GM18498 (cell line): ENCODE measurements at regions not wholly inside any gene's neighbourhood (a gene's known extent, or its start where the extent isn't known, plus 50 kb on each side); places are given as distances from the start of the nearest gene placed in this dataset.
A peak's percentile ranks its signal among the peaks of the same experiment; 100 is the strongest.
"Not testable (repeated sequence)": the region's sequence is repeated elsewhere in the genome, so short reads cannot be mapped to it uniquely, and the experiment has no call there.

ENCODE experiments used
- ATAC-seq: cut with Tn5 transposase; IDR thresholded peaks from one replicate; pipeline ENCODE4 v1.9.1; 2021; ENCODE audit warnings: mild to moderate bottlenecking, moderate library complexity; ENCODE audit not compliant: unreplicated experiment

DNA sequence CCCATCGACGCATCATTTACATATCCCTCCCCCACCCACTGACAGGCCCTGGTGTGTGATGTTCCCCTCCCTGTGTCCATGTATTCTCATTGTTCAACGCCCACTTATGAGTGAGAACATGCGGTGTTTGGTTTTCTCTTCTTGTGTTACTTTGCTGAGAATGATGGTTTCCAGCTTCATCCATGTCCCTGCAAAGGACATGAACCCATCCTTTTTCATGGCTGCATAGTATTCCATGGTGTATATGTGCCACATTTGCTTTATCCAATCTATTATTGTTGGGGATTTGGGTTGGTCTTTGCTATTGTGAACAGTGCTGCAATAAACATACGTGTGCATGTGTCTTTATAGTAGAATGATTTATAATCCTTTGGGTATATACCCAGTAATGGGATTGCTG, 243.3 kb downstream of the TTC6 start:
- not testable (repeated sequence) for ATAC-seq

DNA sequence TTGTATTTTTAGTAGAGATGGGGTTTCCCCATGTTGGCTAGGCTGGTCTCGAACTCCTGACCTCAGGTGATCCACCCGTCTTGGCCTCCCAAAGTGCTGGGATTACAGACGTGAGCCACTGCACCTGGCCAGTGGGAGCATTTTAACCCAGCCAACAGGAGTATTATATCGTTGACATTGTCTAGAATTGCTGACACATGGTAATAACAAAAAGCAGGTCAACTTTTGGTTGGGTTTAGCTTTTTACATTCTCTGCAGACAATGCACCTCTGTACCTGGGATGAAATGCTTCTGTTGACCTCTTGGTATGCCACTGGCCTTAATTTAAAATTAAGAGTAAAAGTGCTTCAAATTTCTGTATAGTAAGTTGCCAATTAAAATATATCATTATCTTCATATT, 245.6 kb downstream of the TTC6 start:
- not testable (repeated sequence) for ATAC-seq

DNA sequence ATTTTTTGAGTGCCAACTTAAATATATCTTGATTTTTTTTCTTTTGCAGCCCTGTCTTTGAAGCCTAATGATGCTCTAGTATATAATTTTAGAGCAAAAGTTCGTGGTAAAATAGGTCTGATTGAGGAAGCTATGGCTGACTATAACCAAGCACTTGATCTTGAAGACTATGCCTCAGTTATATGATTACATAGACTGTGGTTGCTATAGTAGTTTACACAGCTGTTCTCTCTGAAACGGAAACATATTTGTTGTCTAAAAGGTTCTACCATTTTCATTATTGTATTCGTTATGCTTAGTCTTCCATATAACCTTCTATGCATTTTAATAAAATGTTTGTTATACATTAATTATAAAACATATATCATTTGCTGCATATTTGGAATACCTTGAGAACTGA, 246.7 kb downstream of the TTC6 start:
- no peak for ATAC-seq

DNA sequence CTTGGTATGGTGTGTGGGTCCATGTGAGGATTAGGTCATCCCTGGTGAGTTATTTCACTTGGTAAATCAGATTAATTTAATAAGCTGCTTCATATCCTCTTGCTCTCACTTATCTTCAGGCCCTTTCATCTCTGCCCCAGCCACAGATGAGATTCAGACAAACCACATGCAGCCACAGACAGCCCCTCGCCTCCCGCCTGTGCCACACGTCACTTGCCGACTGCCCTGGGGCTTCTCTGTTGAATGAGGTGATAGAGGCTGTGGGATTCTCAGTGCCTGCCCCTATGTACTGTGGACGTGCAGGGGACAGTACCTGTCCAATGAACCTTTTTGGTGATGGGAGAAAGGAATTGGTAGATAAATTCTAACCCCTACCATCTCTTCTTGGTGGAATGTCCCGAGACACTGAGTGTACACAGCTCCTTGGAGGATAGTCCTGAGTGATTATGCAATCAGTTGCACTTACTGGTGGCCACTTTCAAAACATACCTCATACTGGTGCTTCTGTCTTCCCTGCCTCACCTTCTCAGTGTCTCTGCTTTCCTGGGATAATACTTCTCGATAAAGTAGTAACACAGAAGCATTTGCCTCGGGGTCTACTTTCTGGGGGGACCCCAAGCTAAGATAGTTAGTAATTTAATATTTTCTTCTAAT, 248.7 kb downstream of the TTC6 start:
- no peak for ATAC-seq

DNA sequence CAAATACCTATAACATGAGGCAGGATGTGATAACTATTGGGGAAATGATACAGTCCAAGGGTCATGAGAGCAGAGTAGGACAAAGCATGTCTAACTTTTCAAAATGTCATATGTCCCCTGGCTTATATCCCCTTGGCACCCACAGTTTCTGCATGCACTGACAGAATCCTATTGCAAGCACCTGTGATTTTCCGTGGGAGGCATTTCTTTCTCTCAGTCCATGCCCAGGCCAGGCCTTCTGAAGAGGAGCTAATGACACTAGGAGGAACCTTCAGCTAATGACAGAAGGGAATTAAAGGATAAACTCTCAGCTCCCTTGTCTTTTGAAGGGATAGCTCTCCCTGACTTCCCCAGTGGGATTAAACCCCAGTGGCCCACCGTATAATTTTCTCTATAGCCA, 249.2 kb downstream of the TTC6 start:
- no peak for ATAC-seq

DNA sequence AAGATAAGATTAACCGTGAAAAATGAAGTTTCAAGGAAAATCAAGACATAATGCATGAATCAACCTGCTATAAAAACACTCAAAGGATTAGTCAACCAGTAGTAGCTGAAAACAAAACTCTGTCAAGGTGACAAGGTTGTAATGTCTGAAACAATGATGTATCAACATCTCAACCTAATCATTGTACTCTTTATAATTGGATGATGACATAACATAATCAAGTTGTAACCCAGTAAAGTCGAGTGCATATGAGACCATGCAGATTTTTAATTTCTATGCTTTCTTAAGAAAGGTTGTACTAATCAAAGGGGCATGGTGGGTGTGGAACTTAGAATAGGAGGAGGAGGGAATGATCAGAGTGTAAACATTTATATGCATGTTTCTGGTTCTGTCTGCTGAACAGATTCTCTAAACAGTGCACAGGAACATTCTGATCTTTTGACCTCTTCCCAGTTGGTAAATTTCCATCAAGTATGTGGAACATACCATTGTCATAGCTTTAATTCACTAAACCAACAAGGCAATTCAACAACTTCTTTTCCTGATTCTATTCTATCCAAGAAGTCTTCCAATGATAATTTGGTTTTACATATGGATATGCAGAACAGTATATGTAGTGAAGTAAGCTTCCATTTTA, 253.7 kb downstream of the TTC6 start:
- ATAC-seq: no peak

DNA sequence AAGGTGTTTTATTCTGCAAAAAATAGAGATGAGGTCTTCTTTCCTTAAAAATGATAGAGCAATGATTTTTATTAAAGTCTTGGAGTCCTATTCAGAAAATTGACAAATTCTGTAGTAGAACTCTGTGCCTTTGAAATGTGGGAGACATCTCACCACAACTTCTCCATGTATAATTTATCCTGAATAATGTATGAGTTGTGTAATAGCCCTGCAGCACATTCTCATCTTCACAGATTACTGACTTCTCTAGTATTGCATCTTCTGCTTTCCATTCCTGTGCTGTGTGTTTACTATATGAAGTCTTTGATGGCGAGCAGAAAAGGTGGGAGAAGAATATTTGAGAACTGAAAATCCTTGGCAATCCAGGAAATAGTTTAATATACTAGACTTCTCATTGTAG, 255.6 kb downstream of the TTC6 start:
- ATAC-seq: no peak

DNA sequence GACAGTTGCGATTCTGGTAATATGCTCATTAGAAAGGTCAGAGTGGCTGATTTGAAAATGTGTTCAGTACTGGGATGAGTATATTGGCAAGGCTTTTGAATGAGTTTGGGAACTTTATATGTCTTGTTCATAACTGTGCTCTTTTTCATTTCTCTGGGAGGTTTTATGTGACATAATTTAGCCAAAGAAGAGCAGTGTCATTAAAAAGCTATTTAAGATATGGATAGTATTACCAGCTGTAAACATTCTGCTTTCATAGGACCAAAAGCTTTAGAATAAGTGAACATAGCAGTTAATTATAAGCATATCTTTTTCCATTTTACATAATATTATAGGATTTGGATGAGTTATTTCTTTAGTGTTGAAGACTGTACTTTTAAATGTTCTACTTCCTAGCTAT, 260.4 kb downstream of the TTC6 start:
- no peak for ATAC-seq

DNA sequence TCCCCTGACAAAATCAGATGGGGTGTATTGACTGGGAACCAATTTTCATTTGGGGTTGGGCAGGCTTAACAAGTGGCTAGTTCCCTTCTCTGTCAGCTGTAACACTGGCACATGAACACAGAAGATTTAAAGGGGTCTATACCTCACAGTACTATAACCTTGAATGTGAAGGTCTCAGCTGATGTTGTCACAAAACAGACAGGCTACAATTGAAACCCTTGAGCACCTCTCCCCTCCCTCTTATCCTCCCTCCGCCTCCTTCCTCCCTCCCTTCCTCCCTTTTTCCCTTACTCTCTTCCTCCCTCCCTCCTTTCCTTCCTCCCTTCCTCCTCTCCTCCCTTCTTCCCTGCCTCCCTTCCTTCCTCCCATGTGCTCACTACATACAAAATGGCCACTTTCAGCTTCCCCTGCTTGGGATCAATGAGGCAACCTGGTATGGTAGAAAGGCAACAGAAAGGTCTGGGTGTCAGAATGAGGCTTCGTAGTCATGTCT, 262.4 kb downstream of the TTC6 start:
- ATAC-seq: no peak

DNA sequence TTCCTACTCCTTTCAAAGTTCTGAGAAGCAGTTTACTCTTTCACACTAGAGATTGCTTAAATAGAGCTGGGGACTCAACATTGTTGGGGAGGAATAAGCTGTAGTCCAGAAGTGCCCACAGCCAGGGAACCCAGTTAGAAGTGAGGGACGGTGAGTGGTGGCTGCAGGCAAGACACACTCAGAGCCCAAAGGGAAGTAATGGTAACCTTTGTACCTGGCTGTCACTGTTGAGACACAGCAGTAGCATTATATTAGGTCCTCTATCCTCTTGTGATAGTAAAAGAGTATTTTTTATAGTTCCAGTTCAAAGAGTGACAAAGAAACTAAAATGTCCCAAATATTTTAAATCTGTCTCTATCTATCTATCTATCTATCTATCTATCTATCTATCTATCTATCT, 263.3 kb downstream of the TTC6 start:
- ATAC-seq: no peak

DNA sequence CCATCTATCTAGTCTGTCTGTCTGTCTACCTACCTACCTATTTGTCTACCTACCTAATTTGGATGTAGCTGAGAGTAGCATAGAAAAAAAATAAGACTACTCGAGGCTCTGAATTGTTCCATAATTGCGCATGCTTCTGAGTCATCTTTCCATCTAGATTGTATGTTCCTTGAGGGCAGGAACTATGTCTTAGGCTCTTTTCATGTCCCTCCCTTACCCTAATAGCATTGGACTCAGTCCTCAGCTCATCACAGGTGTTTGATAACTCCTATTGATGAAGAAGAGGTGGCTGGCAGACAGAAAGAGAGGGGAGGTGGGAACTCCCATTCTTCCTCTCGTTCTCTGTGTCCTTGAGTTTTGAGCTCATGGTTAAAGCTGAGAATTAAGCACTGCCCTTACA, 263.7 kb downstream of the TTC6 start:
- no peak for ATAC-seq

DNA sequence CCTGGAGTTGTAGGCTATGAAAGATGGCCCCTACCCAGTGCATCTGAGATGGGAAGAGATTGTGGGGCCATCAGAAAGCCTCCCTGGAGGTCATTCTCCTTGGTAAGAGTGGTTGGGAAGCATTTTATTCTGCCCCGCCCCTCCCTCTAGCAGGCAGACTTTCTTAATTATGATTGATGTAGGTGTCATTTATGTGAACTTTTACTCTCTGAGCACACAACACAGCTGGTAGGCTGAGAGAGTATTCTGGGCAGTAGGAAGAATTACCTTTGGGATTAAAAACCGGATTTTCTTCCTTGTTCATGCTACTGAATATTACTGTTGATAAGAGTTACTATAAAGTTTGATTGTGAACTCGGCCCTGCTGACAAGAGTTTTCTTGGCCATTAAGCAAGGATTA, 266.8 kb downstream of the TTC6 start:
- no peak for ATAC-seq

DNA sequence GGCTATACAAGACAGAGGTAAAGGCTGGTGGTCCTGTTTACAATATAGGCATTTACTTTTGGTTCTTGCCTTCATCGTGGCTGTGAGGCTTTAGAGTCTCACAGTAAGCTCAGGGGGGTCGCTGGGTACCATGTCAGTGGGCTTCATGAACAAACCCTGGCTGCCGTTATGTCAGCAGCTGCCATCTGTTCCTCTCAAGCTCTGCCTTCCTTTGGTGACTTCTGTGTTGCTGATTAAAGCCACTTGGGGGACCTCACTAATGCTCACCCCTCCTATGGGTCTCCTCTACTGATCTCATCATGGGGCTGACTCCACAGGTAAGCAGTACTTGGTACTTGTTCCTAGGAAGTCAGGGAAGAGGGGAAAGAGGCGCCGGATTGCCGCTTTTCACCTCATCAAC, 268.7 kb downstream of the TTC6 start:
- ATAC-seq: no peak

DNA sequence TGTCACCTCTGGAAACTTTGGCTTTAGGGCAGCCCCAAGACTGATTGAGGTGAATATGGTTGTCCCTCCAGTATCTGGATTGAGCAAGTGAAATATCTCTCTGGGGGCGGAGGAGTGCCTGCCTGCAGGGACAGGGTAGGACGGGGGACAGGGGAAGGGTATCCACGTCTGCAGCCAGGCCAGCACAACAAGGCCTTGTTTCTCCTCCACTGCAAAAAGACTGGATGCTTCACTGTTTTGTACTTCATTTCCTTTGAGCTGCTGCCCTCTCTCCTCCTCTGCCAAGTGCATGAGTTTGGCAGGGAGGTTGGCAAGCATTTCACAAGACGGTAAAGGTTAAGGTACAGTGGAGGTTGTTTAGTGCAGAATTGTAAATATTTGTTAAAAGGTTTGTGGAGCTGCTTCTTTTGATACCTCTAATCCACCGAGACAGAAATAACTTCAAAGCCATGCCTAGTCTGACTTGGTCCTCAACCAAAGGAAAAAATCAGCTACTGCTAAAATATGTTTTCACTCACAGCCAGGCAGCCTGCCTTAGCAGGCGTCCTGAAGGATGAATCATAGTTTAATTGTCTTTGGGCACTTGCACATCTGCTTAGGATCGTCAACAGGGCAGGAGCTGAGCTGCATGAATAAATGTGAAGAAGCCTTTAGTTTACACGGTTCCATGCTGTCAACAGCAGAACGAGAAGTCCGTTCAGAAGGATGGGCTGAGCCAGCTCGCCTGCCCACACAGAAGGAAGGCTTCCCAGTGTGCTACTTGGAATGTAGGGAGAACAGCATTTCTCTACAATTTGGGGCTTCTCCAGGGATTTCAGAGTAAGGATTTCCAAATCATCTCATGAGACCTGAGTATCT, 269.7 kb downstream of the TTC6 start:
- ATAC-seq: no peak

DNA sequence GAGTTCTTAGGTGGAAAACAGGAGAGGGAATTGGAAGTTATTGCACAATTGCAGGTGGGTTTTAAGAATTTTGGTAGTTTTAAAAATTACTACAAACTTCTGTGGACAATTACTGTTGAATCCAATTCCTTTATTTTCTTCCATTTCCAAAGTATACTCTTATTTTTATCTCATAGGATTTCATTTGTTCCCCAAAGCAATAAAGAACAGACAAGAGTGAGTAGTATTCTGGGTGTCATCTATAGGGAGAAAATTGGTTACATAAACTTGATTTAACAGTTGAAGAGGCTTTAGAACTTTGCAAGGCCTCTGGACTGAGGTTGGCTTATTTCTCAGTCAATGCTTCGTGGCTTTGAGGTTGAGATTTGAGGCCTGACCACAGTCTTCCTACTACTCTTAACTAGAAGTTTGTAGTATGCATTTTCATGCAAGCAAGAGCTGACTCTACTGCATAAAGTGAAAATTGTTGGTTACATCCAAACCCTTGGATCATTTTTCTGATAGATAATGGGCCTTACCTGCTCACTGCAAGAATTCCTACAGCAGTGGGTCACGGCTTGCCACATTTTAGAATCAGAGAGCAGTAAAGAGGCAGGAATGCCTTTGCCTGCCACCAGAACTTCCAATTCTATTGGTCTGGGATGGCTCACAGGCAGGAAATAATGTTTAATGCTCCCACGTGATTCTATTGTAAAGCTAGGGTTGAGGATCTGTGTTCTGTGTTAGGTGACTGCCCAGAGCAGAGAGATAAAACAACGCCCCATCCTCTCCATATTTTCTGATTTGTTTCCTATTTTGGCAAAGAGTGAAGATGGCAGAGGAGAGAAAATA, 270.5 kb downstream of the TTC6 start:
- ATAC-seq: no peak

DNA sequence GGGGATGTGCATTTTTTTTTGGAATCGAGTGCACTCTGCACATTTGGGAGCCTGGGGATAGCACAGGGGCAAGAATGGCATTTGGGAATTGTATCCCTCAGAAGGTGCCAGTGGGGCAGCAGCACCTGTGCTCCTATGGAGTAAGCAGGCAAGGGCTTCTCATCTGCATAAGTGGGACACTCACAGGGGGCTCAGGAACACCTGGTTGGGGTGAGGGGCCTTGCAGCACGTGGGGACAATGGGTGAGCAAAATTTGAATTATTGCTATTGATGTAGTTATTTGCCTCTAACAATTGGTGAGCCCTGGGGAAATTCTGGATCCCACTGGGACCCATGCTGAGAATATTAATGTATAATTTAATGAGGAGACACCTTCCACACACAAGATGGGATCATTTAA, 274.2 kb downstream of the TTC6 start:
- ATAC-seq: no peak

DNA sequence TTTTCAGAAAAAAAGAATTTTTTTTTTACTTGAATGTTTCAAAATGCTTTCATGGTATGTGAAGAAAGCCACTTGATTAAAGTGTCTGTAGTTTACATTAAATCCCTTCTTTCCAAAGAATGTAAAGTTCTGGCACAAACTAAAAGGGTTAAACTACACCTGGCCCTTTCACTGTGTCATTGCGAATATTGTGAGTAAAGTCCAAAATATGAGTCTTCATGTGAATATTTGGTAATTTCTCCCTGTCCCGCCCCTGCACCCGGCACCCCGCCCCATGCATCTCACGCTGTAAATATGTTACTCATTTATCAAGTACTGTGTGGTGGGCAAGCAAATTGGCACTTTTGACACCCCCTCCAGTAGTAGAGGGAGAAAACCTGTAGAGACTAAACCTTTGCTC, 274.7 kb downstream of the TTC6 start:
- no peak for ATAC-seq

DNA sequence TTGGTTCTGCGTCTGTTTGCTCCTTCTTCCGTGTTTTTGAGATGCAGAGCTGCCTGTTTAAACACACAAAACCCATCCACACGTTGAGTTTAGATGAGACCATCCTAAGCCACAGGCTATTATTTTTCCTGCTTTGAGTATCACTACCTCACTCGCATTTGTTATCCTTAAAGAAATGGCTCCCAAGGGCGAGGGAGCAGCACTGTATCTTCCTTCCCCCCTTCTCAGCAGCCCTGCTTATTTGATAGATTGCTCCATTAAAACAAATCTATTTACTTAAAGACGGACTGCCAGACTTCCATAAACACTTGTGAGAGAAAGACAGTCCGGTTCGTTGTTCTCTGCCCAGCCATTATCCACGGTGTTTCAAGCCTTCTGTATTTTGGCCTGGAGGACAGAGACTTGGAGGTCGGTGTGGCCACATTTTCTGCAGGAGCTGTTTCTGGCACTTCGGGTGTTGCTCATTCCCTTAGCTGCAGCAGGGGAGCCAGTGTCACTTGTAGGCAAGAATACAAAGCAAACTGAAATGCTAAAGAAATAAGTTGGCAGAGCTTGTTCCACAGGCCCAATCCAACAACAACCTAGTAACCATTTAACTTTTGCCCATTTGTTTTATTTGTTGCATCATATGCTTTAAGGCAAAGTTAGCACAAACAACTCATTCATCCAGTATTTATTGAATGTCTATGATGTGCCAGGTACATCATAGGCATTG, 275.4 kb downstream of the TTC6 start:
- ATAC-seq: no peak

DNA sequence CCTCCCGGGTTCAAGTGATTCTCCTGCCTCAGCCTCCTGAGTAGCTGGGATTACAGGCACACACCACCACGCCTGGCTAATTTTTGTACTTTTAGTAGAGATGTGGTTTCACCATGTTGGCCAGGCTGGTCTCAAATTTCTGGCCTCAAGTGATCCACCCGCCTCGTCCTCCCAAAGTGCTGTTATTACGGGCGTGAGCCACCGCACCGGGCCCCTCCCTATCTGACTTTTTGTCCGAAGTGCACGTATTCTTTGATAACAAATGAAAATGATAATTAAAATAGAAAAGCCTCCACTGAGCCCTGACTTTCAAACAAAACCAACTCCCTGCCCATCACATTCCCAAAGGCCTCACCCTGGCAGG, 278.6 kb downstream of the TTC6 start:
- ATAC-seq: not testable (repeated sequence)

DNA sequence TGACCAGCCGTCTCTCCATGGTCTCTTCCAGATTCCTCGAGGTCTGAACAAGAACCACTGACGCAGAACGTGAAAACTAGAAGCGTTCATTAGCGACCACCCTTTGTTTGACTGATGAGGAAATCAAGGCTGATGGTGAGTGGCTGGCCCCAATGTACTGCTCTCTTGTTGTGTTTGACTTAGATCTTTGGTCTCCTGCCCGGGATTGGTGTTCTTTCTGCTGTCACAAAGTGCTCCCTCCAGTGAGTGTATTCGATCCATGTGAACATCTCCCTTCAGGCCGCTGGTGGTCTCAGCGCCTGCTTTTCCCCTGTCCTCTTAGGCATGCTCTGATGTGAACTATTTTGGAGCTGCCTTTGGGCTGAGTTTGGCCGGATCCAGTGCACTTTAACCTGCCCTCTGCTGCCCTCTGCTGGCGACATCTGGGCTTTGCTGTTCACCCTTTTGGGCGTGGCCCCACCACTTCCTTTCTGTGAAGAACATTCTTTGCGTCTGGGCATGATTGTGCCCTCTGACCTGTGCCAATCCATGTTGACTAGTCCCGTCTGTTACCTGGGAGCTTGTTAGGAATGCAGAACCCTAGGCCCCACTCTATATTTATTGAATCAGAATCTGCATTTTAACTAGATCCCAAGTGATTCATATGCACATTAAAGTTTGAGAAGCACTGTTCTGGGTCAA, 279.1 kb downstream of the TTC6 start:
- peak; percentile 98 for ATAC-seq
